GM23338 (cell line): ENCODE measurements at regions not wholly inside any gene's neighbourhood (a gene's known extent, or its start where the extent isn't known, plus 50 kb on each side); places are given as distances from the start of the nearest gene placed in this dataset.

Experiments used
- ATAC-seq: fragments of 200-7000 bp; cut with Tn5 transposase; 3 replicates; pipeline ENCODE4 v1.9.1; 2020
- DNase-seq: peaks from one replicate; pipeline ENCODE4 v3.0.0-alpha.2; 2015; ENCODE audit warnings: low spot score
- H2AFZ ChIP-seq: fragments of 200-600 bp; sonication (generic); 2 replicates; pipeline ENCODE4 v1.8.0; 2016; ENCODE audit warnings: antibody characterized with exemption, mild to moderate bottlenecking, moderate library complexity
- H3F3A ChIP-seq: fragments of 200-600 bp; sonication (generic); replicated peaks from 2 replicates; pipeline ENCODE4 v1.8.0; 2017; ENCODE audit warnings: antibody characterized with exemption, mixed run types, low read depth
- H3K27ac ChIP-seq: fragments of 200-600 bp; sonication (generic); 2 replicates; pipeline ENCODE4 v1.6.1; 2016; ENCODE audit warnings: low read depth
- H3K27me3 ChIP-seq: fragments of 200-600 bp; sonication (generic); 2 replicates; pipeline ENCODE4 v1.8.0; 2016; ENCODE audit warnings: mild to moderate bottlenecking, mixed run types, moderate library complexity; ENCODE audit not compliant: insufficient read depth
- H3K36me3 ChIP-seq: fragments of 200-600 bp; sonication (generic); 2 replicates; pipeline ENCODE4 v1.8.0; 2016; ENCODE audit warnings: mild to moderate bottlenecking; ENCODE audit not compliant: insufficient read depth
- H3K4me1 ChIP-seq: fragments of 200-600 bp; sonication (generic); 2 replicates; pipeline ENCODE4 v1.8.0; 2016; ENCODE audit warnings: mild to moderate bottlenecking, moderate library complexity; ENCODE audit not compliant: insufficient read depth
- H3K4me2 ChIP-seq: fragments of 200-600 bp; sonication (generic); 2 replicates; pipeline ENCODE4 v1.7.1; 2017; ENCODE audit warnings: mixed run types
- H3K4me3 ChIP-seq: fragments of 200-600 bp; sonication (generic); 2 replicates; pipeline ENCODE4 v1.6.1; 2016; ENCODE audit warnings: mixed run types
- H3K79me2 ChIP-seq: fragments of 200-600 bp; sonication (generic); replicated peaks from 2 replicates; pipeline ENCODE4 v1.8.0; 2017; ENCODE audit warnings: mild to moderate bottlenecking; ENCODE audit not compliant: insufficient read depth
- H3K9me2 ChIP-seq: fragments of 200-600 bp; sonication (generic); 2 replicates; pipeline ENCODE4 v1.8.0; 2017; ENCODE audit not compliant: insufficient read depth
- H4K20me1 ChIP-seq: fragments of 200-600 bp; sonication (generic); replicated peaks from 2 replicates; pipeline ENCODE4 v1.8.0; 2017; ENCODE audit warnings: mild to moderate bottlenecking; ENCODE audit not compliant: insufficient read depth
- H3K27ac Mint-ChIP-seq: 2 replicates; pipeline ENCODE4 v1.8.0; 2020; ENCODE audit warnings: inconsistent platforms, mild to moderate bottlenecking, moderate library complexity, mixed read lengths
- H3K27me3 Mint-ChIP-seq: 3 replicates; pipeline ENCODE4 v1.8.0; 2022; ENCODE audit warnings: low read depth, mild to moderate bottlenecking, moderate library complexity, mixed read lengths, inconsistent platforms; ENCODE audit not compliant: insufficient read depth, poor library complexity
- H3K36me3 Mint-ChIP-seq: 3 replicates; pipeline ENCODE4 v1.8.0; 2021; ENCODE audit warnings: low read depth, mild to moderate bottlenecking, inconsistent platforms, moderate library complexity, mixed read lengths
- H3K4me1 Mint-ChIP-seq: 3 replicates; pipeline ENCODE4 v1.8.0; 2020; ENCODE audit warnings: mild to moderate bottlenecking, inconsistent platforms, mixed read lengths
- H3K4me3 Mint-ChIP-seq: 3 replicates; pipeline ENCODE4 v1.8.0; 2021; ENCODE audit warnings: moderate library complexity, mild to moderate bottlenecking, inconsistent platforms, mixed read lengths
- H3K9me3 Mint-ChIP-seq: 3 replicates; pipeline ENCODE4 v1.8.0; 2020; ENCODE audit warnings: moderate library complexity, mild to moderate bottlenecking, inconsistent platforms, mixed read lengths
- CREB1 ChIP-seq: fragments of 250-450 bp; sonication (Bioruptor Pico); IDR thresholded peaks from 2 replicates; pipeline ENCODE4 v1.5.0; 2020; ENCODE audit warnings: low read depth, mild to moderate bottlenecking, moderate library complexity
- EZH2phosphoT487 ChIP-seq: fragments of 200-600 bp; sonication (generic); IDR thresholded peaks from one replicate; pipeline ENCODE4 v1.8.1; 2018; ENCODE audit warnings: antibody characterized with exemption; ENCODE audit not compliant: unreplicated experiment
- NANOG ChIP-seq: IDR thresholded peaks from 2 replicates; pipeline ENCODE4 v1.6.1; 2016; ENCODE audit warnings: antibody characterized with exemption, borderline replicate concordance
- ZNF114 ChIP-seq: fragments of 250-450 bp; sonication (Bioruptor Pico); IDR thresholded peaks from 2 replicates; pipeline ENCODE4 v1.5.0; 2020; ENCODE audit warnings: mild to moderate bottlenecking, moderate library complexity
- ZNF331 ChIP-seq: fragments of 250-450 bp; sonication (Bioruptor Pico); IDR thresholded peaks from 2 replicates; pipeline ENCODE4 v1.5.0; 2020; ENCODE audit warnings: low read depth, mild to moderate bottlenecking, moderate library complexity
- TF ChIP-seq, protein P1 (sequence below): IDR thresholded peaks from 2 replicates; pipeline ENCODE4 v1.6.1; 2016; ENCODE audit warnings: antibody characterized with exemption
- TF ChIP-seq, protein P2 (sequence below), 2 experiments: fragments of 200-600 bp in 1 of 2; sonication (generic) in 1 of 2; conservative IDR thresholded peaks; 2 replicates each; pipeline versions ENCODE4 v1.5.1 to v1.6.1; 2016 to 2017; ENCODE audit warnings: antibody characterized with exemption in 2 of 2, low read depth in 2 of 2, mild to moderate bottlenecking in 2 of 2, moderate library complexity in 1 of 2
- TF ChIP-seq, protein P3 (sequence below): IDR thresholded peaks from one replicate; pipeline ENCODE4 v1.6.1; 2018; ENCODE audit warnings: antibody characterized with exemption; ENCODE audit not compliant: unreplicated experiment
- TF ChIP-seq, protein P4 (sequence below): fragments of 250-450 bp; sonication (Bioruptor Pico); IDR thresholded peaks from 2 replicates; pipeline ENCODE4 v1.5.0; 2020; ENCODE audit warnings: mild to moderate bottlenecking, moderate library complexity

DNA sequence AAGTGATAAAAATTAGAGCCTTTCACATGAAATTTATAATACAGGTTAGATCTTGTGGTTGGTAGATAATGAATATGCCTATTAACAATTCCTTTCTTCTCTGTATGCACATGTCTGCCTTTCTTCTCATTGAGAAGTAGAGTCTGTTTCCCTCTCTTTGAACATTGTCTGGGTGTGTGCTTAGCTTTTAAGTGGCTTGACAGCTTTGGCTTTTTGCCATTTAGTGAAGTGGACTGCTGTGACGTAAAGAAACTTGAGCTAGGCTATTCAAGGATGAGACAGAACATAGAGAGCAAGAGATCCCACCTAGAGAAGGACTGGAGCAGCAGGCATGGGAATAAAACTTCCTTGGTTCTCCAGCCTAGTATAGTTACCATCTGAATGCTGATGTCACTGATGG is 996.7 kb upstream of the CELF2 start (continued):
- TF ChIP-seq, protein P1, sequence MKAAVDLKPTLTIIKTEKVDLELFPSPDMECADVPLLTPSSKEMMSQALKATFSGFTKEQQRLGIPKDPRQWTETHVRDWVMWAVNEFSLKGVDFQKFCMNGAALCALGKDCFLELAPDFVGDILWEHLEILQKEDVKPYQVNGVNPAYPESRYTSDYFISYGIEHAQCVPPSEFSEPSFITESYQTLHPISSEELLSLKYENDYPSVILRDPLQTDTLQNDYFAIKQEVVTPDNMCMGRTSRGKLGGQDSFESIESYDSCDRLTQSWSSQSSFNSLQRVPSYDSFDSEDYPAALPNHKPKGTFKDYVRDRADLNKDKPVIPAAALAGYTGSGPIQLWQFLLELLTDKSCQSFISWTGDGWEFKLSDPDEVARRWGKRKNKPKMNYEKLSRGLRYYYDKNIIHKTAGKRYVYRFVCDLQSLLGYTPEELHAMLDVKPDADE, result no peak
- TF ChIP-seq, protein P2, sequence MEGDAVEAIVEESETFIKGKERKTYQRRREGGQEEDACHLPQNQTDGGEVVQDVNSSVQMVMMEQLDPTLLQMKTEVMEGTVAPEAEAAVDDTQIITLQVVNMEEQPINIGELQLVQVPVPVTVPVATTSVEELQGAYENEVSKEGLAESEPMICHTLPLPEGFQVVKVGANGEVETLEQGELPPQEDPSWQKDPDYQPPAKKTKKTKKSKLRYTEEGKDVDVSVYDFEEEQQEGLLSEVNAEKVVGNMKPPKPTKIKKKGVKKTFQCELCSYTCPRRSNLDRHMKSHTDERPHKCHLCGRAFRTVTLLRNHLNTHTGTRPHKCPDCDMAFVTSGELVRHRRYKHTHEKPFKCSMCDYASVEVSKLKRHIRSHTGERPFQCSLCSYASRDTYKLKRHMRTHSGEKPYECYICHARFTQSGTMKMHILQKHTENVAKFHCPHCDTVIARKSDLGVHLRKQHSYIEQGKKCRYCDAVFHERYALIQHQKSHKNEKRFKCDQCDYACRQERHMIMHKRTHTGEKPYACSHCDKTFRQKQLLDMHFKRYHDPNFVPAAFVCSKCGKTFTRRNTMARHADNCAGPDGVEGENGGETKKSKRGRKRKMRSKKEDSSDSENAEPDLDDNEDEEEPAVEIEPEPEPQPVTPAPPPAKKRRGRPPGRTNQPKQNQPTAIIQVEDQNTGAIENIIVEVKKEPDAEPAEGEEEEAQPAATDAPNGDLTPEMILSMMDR (conservative IDR thresholded peaks at IDR 0.05; ENCODE audit: low read depth in 2 of 2), result no peak
- TF ChIP-seq ZNF114 (CRISPR knock-in tag), result no peak

DNA sequence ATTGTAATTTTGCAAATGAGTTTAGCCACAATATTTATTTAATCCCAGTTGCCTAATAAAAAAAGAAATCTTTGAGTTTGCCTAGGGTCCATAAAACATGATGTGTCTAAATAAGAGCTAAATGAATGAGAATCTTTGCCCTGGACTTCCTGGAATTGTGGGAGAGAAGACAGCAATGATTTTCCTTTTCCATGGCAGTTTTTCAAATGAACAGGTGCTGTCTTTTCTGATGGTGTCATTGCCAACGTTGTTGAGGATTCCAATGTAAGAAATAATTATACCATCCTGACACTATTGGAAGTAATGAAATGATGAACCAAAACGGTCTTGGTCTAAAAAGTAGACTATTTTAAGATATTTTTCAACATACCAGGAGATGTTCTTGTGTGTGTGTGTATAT is 984.7 kb upstream of the CELF2 start:
- H3K9me2 ChIP-seq, result 0 out of 2 replicates have a peak, but pooled peaks cover 5% of the 10 kb centered on the region
- Mint-ChIP-seq H3K27ac (no peak overlapping the region), H3K27me3 (peaks cover 2% of the 10 kb centered on the region), H3K9me3 (no peaks in the 10 kb centered on the region), H3K4me1 (no peaks in the 10 kb centered on the region), H3K4me3 (no peak overlapping the region), H3K36me3 (no peaks in the 10 kb centered on the region)
- no peaks in the 10 kb centered on the region for H3K4me1 ChIP-seq
- H3K36me3 ChIP-seq, result no peaks in the 10 kb centered on the region
- H4K20me1 ChIP-seq, result no peaks in the 10 kb centered on the region
- H3K4me3 ChIP-seq, result no peak overlapping the region
- no peak overlapping the region for H3K27ac ChIP-seq
- H3K4me2 ChIP-seq, result no peak overlapping the region
- H2AFZ ChIP-seq, result no peak overlapping the region
- no peaks in the 10 kb centered on the region for H3K79me2 ChIP-seq
- H3K27me3 ChIP-seq, result no peaks in the 10 kb centered on the region
- DNase-seq (no peak), ATAC-seq (no peak)
- H3F3A ChIP-seq, result no peaks in the 10 kb centered on the region
- no peak for TF ChIP-seq EZH2phosphoT487
- TF ChIP-seq ZNF114 (CRISPR knock-in tag), result no peak
- TF ChIP-seq, protein P1, result no peak
- TF ChIP-seq, protein P3, sequence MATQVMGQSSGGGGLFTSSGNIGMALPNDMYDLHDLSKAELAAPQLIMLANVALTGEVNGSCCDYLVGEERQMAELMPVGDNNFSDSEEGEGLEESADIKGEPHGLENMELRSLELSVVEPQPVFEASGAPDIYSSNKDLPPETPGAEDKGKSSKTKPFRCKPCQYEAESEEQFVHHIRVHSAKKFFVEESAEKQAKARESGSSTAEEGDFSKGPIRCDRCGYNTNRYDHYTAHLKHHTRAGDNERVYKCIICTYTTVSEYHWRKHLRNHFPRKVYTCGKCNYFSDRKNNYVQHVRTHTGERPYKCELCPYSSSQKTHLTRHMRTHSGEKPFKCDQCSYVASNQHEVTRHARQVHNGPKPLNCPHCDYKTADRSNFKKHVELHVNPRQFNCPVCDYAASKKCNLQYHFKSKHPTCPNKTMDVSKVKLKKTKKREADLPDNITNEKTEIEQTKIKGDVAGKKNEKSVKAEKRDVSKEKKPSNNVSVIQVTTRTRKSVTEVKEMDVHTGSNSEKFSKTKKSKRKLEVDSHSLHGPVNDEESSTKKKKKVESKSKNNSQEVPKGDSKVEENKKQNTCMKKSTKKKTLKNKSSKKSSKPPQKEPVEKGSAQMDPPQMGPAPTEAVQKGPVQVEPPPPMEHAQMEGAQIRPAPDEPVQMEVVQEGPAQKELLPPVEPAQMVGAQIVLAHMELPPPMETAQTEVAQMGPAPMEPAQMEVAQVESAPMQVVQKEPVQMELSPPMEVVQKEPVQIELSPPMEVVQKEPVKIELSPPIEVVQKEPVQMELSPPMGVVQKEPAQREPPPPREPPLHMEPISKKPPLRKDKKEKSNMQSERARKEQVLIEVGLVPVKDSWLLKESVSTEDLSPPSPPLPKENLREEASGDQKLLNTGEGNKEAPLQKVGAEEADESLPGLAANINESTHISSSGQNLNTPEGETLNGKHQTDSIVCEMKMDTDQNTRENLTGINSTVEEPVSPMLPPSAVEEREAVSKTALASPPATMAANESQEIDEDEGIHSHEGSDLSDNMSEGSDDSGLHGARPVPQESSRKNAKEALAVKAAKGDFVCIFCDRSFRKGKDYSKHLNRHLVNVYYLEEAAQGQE, result no peak
- no peak for TF ChIP-seq NANOG
- no peak for TF ChIP-seq ZNF331 (CRISPR knock-in tag)
- TF ChIP-seq CREB1, result no peak
- TF ChIP-seq, protein P4, sequence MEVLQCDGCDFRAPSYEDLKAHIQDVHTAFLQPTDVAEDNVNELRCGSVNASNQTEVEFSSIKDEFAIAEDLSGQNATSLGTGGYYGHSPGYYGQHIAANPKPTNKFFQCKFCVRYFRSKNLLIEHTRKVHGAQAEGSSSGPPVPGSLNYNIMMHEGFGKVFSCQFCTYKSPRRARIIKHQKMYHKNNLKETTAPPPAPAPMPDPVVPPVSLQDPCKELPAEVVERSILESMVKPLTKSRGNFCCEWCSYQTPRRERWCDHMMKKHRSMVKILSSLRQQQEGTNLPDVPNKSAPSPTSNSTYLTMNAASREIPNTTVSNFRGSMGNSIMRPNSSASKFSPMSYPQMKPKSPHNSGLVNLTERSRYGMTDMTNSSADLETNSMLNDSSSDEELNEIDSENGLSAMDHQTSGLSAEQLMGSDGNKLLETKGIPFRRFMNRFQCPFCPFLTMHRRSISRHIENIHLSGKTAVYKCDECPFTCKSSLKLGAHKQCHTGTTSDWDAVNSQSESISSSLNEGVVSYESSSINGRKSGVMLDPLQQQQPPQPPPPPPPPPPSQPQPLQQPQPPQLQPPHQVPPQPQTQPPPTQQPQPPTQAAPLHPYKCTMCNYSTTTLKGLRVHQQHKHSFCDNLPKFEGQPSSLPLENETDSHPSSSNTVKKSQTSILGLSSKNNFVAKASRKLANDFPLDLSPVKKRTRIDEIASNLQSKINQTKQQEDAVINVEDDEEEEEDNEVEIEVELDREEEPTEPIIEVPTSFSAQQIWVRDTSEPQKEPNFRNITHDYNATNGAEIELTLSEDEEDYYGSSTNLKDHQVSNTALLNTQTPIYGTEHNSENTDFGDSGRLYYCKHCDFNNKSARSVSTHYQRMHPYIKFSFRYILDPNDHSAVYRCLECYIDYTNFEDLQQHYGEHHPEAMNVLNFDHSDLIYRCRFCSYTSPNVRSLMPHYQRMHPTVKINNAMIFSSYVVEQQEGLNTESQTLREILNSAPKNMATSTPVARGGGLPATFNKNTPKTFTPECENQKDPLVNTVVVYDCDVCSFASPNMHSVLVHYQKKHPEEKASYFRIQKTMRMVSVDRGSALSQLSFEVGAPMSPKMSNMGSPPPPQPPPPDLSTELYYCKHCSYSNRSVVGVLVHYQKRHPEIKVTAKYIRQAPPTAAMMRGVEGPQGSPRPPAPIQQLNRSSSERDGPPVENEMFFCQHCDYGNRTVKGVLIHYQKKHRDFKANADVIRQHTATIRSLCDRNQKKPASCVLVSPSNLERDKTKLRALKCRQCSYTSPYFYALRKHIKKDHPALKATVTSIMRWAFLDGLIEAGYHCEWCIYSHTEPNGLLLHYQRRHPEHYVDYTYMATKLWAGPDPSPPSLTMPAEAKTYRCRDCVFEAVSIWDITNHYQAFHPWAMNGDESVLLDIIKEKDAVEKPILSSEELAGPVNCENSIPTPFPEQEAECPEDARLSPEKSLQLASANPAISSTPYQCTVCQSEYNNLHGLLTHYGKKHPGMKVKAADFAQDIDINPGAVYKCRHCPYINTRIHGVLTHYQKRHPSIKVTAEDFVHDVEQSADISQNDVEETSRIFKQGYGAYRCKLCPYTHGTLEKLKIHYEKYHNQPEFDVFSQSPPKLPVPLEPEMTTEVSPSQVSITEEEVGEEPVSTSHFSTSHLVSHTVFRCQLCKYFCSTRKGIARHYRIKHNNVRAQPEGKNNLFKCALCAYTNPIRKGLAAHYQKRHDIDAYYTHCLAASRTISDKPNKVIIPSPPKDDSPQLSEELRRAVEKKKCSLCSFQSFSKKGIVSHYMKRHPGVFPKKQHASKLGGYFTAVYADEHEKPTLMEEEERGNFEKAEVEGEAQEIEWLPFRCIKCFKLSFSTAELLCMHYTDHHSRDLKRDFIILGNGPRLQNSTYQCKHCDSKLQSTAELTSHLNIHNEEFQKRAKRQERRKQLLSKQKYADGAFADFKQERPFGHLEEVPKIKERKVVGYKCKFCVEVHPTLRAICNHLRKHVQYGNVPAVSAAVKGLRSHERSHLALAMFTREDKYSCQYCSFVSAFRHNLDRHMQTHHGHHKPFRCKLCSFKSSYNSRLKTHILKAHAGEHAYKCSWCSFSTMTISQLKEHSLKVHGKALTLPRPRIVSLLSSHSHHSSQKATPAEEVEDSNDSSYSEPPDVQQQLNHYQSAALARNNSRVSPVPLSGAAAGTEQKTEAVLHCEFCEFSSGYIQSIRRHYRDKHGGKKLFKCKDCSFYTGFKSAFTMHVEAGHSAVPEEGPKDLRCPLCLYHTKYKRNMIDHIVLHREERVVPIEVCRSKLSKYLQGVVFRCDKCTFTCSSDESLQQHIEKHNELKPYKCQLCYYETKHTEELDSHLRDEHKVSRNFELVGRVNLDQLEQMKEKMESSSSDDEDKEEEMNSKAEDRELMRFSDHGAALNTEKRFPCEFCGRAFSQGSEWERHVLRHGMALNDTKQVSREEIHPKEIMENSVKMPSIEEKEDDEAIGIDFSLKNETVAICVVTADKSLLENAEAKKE (CRISPR knock-in tag), result no peak
